Liver (tissue), 8 donors: ENCODE measurements at regions not wholly inside any gene's neighbourhood (a gene's known extent, or its start where the extent isn't known, plus 50 kb on each side); places are given as distances from the start of the nearest gene placed in this dataset.

Experiments used
- DNase-seq: peaks from one replicate; pipeline ENCODE4 v3.0.0-alpha.2; 2017; ENCODE audit warnings: low spot score
- H3K27ac ChIP-seq, 2 donors: one replicate each; pipeline ENCODE4 v1.7.0; 2013; ENCODE audit warnings: inconsistent platforms in 2 of 2, low read length in 2 of 2, control low read depth in 1 of 2, low read depth in 1 of 2, mild to moderate bottlenecking in 1 of 2
- H3K27me3 ChIP-seq, 4 donors: one replicate each; pipeline versions ENCODE4 v1.6.1 to v1.7.0; 2013; ENCODE audit warnings: low read length in 3 of 4, inconsistent platforms in 1 of 4, mild to moderate bottlenecking in 1 of 4, moderate library complexity in 1 of 4; ENCODE audit not compliant: control insufficient read depth in 4 of 4, insufficient read depth in 4 of 4
- H3K36me3 ChIP-seq, 4 donors: one replicate each; pipeline versions ENCODE4 v1.6.1 to v1.7.0; 2013; ENCODE audit warnings: low read length in 3 of 4, mild to moderate bottlenecking in 3 of 4, low read depth in 1 of 4, moderate library complexity in 1 of 4; ENCODE audit not compliant: control insufficient read depth in 4 of 4, insufficient read depth in 3 of 4
- H3K4me1 ChIP-seq, 4 donors: one replicate each; pipeline versions ENCODE4 v1.6.1 to v1.7.0; 2013; ENCODE audit warnings: low read length in 3 of 4, mild to moderate bottlenecking in 3 of 4, moderate library complexity in 1 of 4; ENCODE audit not compliant: control insufficient read depth in 4 of 4, insufficient read depth in 4 of 4
- H3K4me3 ChIP-seq, 3 donors: one replicate each; pipeline versions ENCODE4 v1.6.1 to v1.7.0; 2013; ENCODE audit warnings: low read length in 3 of 3, control low read depth in 1 of 3, low read depth in 1 of 3, mild to moderate bottlenecking in 1 of 3
- H3K9ac ChIP-seq, 2 donors: one replicate each; pipeline ENCODE4 v1.7.0; 2013; ENCODE audit warnings: low read length in 2 of 2, mild to moderate bottlenecking in 2 of 2, moderate library complexity in 2 of 2, control low read depth in 1 of 2, low read depth in 1 of 2
- H3K9me3 ChIP-seq, 4 donors: one replicate each; pipeline versions ENCODE4 v1.6.1 to v1.7.0; 2013; ENCODE audit warnings: low read length in 3 of 4; ENCODE audit not compliant: control insufficient read depth in 4 of 4
- EGR1 ChIP-seq, 2 donors: IDR thresholded peaks; 2 replicates each; pipeline ENCODE4 v1.6.1; 2016 to 2018; ENCODE audit warnings: antibody characterized with exemption in 2 of 2, low read depth in 2 of 2
- FOXA1 ChIP-seq: IDR thresholded peaks from 2 replicates; pipeline ENCODE4 v1.6.1; 2016; ENCODE audit warnings: antibody characterized with exemption
- FOXA2 ChIP-seq: IDR thresholded peaks from 2 replicates; pipeline ENCODE4 v1.6.1; 2016; ENCODE audit warnings: antibody characterized with exemption
- GABPA ChIP-seq, 2 donors: IDR thresholded peaks in 1 of 2; conservative IDR thresholded peaks in 1 of 2; 2 replicates each; pipeline ENCODE4 v1.6.1; 2016; ENCODE audit warnings: antibody characterized with exemption in 2 of 2, mild to moderate bottlenecking in 1 of 2, moderate library complexity in 1 of 2
- HNF4A ChIP-seq, 2 donors: conservative IDR thresholded peaks; 2 replicates each; pipeline ENCODE4 v1.6.1; 2016; ENCODE audit warnings: antibody characterized with exemption in 2 of 2, mild to moderate bottlenecking in 2 of 2
- HNF4G ChIP-seq: IDR thresholded peaks from 2 replicates; pipeline ENCODE4 v1.6.1; 2016; ENCODE audit warnings: antibody characterized with exemption
- JUND ChIP-seq, 2 donors: IDR thresholded peaks; 2 replicates each; pipeline ENCODE4 v1.6.1; 2016; ENCODE audit warnings: antibody characterized with exemption in 2 of 2
- NR2F2 ChIP-seq: IDR thresholded peaks from 2 replicates; pipeline ENCODE4 v1.6.1; 2016; ENCODE audit warnings: antibody characterized with exemption
- RAD21 ChIP-seq, 2 donors: IDR thresholded peaks; 2 replicates each; pipeline ENCODE4 v1.6.1; 2016; ENCODE audit warnings: antibody characterized with exemption in 2 of 2, mild to moderate bottlenecking in 2 of 2
- RXRA ChIP-seq, 2 donors: IDR thresholded peaks; 2 replicates each; pipeline ENCODE4 v1.6.1; 2017 to 2018; ENCODE audit warnings: antibody characterized with exemption in 2 of 2, mild to moderate bottlenecking in 1 of 2
- SP1 ChIP-seq: IDR thresholded peaks from 2 replicates; pipeline ENCODE4 v1.6.1; 2018; ENCODE audit warnings: antibody characterized with exemption, mild to moderate bottlenecking
- TAF1 ChIP-seq: conservative IDR thresholded peaks from 2 replicates; pipeline ENCODE4 v1.6.1; 2016; ENCODE audit warnings: antibody characterized with exemption, mild to moderate bottlenecking
- YY1 ChIP-seq: IDR thresholded peaks from 2 replicates; pipeline ENCODE4 v1.6.1; 2016; ENCODE audit warnings: antibody characterized with exemption, mild to moderate bottlenecking
- WGBS: extraction: QIAGEN DNeasy Blood & Tissue Kit; methylation state at CpG from one replicate; pipeline ENCODE4 v1.1.7; 2013; 5-methylcytosine and 5-hydroxymethylcytosine counted together
- TF ChIP-seq, protein P1 (sequence below): fragments of 150-350 bp; IDR thresholded peaks from 2 replicates; pipeline ENCODE4 v1.5.1; 2017; ENCODE audit warnings: improper control_type of control experiment, low read depth, low read length; ENCODE audit not compliant: missing input control
- TF ChIP-seq, protein P2 (sequence below): IDR thresholded peaks from 2 replicates; pipeline ENCODE4 v1.6.1; 2016; ENCODE audit warnings: antibody characterized with exemption
- TF ChIP-seq, protein P3 (sequence below): IDR thresholded peaks from 2 replicates; pipeline ENCODE4 v1.6.1; 2016; ENCODE audit warnings: antibody characterized with exemption, mild to moderate bottlenecking
- TF ChIP-seq, protein P4 (sequence below): IDR thresholded peaks from 2 replicates; pipeline ENCODE4 v1.6.1; 2016; ENCODE audit warnings: antibody characterized with exemption
- TF ChIP-seq, protein P5 (sequence below): IDR thresholded peaks from 2 replicates; pipeline ENCODE4 v1.6.1; 2016; ENCODE audit warnings: antibody characterized with exemption
- donor health status: healthy.
- donor health status: healthy.
- donor health status: healthy.
- donor health status: healthy.
- donor health status: healthy.

DNA sequence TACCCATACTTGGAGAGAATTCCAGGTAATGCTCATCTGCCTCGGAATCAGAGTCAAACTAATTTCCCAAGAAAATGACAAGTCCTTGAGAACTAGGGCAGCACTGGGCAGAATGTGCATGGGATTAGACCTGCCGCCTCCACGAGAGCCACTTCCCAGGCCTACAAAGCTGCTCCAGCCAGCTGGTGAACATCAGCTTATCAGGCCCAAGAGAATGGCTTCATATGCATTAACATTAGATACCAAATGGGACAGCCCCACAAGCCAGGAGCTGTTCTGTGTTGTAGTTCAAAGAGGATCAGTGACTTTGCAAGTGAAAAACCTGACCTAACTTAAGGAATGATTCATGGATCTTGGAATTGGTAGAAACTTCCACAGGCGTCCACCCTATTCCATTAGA lies 203.3 kb downstream of the CYLD start:
- no peak overlapping the region for H3K9ac ChIP-seq
- no peak for TF ChIP-seq HNF4G
- TF ChIP-seq, protein P1, sequence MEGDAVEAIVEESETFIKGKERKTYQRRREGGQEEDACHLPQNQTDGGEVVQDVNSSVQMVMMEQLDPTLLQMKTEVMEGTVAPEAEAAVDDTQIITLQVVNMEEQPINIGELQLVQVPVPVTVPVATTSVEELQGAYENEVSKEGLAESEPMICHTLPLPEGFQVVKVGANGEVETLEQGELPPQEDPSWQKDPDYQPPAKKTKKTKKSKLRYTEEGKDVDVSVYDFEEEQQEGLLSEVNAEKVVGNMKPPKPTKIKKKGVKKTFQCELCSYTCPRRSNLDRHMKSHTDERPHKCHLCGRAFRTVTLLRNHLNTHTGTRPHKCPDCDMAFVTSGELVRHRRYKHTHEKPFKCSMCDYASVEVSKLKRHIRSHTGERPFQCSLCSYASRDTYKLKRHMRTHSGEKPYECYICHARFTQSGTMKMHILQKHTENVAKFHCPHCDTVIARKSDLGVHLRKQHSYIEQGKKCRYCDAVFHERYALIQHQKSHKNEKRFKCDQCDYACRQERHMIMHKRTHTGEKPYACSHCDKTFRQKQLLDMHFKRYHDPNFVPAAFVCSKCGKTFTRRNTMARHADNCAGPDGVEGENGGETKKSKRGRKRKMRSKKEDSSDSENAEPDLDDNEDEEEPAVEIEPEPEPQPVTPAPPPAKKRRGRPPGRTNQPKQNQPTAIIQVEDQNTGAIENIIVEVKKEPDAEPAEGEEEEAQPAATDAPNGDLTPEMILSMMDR: no peak
- no peak for TF ChIP-seq NR2F2
- no peak for TF ChIP-seq SP1
- no peak for TF ChIP-seq GABPA (IDR thresholded peaks at IDR 0.05 in 1 of 2, conservative IDR thresholded peaks at IDR 0.05 in 1 of 2)
- TF ChIP-seq, protein P2, sequence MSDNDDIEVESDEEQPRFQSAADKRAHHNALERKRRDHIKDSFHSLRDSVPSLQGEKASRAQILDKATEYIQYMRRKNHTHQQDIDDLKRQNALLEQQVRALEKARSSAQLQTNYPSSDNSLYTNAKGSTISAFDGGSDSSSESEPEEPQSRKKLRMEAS: no peak
- no peak for TF ChIP-seq YY1
- TF ChIP-seq, protein P3, sequence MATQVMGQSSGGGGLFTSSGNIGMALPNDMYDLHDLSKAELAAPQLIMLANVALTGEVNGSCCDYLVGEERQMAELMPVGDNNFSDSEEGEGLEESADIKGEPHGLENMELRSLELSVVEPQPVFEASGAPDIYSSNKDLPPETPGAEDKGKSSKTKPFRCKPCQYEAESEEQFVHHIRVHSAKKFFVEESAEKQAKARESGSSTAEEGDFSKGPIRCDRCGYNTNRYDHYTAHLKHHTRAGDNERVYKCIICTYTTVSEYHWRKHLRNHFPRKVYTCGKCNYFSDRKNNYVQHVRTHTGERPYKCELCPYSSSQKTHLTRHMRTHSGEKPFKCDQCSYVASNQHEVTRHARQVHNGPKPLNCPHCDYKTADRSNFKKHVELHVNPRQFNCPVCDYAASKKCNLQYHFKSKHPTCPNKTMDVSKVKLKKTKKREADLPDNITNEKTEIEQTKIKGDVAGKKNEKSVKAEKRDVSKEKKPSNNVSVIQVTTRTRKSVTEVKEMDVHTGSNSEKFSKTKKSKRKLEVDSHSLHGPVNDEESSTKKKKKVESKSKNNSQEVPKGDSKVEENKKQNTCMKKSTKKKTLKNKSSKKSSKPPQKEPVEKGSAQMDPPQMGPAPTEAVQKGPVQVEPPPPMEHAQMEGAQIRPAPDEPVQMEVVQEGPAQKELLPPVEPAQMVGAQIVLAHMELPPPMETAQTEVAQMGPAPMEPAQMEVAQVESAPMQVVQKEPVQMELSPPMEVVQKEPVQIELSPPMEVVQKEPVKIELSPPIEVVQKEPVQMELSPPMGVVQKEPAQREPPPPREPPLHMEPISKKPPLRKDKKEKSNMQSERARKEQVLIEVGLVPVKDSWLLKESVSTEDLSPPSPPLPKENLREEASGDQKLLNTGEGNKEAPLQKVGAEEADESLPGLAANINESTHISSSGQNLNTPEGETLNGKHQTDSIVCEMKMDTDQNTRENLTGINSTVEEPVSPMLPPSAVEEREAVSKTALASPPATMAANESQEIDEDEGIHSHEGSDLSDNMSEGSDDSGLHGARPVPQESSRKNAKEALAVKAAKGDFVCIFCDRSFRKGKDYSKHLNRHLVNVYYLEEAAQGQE: no peak
- no peak for TF ChIP-seq EGR1 (IDR thresholded peaks at IDR 0.05; ENCODE audit: low read depth in 2 of 2)
- no peak for TF ChIP-seq TAF1
- no peak for TF ChIP-seq FOXA1
- TF ChIP-seq, protein P4, sequence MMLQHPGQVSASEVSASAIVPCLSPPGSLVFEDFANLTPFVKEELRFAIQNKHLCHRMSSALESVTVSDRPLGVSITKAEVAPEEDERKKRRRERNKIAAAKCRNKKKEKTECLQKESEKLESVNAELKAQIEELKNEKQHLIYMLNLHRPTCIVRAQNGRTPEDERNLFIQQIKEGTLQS: no peak
- no peak for TF ChIP-seq RXRA (IDR thresholded peaks at IDR 0.05)
- no peak for TF ChIP-seq JUND (IDR thresholded peaks at IDR 0.05)
- TF ChIP-seq, protein P5, sequence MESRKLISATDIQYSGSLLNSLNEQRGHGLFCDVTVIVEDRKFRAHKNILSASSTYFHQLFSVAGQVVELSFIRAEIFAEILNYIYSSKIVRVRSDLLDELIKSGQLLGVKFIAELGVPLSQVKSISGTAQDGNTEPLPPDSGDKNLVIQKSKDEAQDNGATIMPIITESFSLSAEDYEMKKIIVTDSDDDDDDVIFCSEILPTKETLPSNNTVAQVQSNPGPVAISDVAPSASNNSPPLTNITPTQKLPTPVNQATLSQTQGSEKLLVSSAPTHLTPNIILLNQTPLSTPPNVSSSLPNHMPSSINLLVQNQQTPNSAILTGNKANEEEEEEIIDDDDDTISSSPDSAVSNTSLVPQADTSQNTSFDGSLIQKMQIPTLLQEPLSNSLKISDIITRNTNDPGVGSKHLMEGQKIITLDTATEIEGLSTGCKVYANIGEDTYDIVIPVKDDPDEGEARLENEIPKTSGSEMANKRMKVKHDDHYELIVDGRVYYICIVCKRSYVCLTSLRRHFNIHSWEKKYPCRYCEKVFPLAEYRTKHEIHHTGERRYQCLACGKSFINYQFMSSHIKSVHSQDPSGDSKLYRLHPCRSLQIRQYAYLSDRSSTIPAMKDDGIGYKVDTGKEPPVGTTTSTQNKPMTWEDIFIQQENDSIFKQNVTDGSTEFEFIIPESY: no peak
- TF ChIP-seq FOXA2: no peak
- TF ChIP-seq HNF4A (conservative IDR thresholded peaks at IDR 0.05): no peak
- TF ChIP-seq RAD21 (IDR thresholded peaks at IDR 0.05): no peak
- H3K4me3 ChIP-seq: no peak overlapping the region
- H3K27ac ChIP-seq: no peak overlapping the region
- no peaks in the 10 kb centered on the region for H3K9me3 ChIP-seq
- no peaks in the 10 kb centered on the region for H3K4me1 ChIP-seq
- no peaks in the 10 kb centered on the region for H3K27me3 ChIP-seq
- H3K36me3 ChIP-seq: no peaks in the 10 kb centered on the region
- no peak for DNase-seq
- 88% methylated on average over 4 of the region's 4 CpGs for WGBS

DNA sequence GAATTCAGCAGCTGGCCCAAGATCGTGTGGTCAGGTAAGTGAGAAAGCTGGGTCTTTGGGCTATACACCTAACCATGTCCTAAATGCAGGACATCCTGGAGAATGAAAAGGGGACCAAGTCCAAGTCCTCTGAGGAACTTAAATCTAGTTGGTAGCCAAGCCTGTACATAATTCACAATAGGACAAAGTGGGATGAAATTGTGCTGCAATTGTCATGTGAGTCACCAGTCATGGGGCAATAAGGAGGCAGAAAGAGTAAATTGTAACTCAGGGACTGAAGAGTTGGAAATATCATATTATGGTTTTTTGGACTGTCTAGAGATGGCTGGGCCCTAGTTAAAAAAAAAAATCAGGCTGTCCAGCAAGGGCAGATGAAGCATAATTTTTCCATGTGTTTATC lies 202.6 kb downstream of the CYLD start:
- Histone ChIP-seq H3K9ac (no peak overlapping the region), H3K4me1 (no peaks in the 10 kb centered on the region), H3K4me3 (no peak overlapping the region), H3K36me3 (no peaks in the 10 kb centered on the region), H3K27ac (no peak overlapping the region), H3K27me3 (no peaks in the 10 kb centered on the region), H3K9me3 (no peaks in the 10 kb centered on the region)
- TF ChIP-seq EGR1 (IDR thresholded peaks at IDR 0.05; ENCODE audit: low read depth in 2 of 2) (no peak), RXRA (IDR thresholded peaks at IDR 0.05) (no peak), YY1 (no peak), GABPA (IDR thresholded peaks at IDR 0.05 in 1 of 2, conservative IDR thresholded peaks at IDR 0.05 in 1 of 2) (no peak), RAD21 (IDR thresholded peaks at IDR 0.05) (no peak), JUND (IDR thresholded peaks at IDR 0.05) (no peak)
- TF ChIP-seq, protein P5: no peak
- TF ChIP-seq, protein P2: no peak
- TF ChIP-seq, protein P1: no peak
- DNase-seq: no peak
- WGBS: 79% methylated on average over 1 of the region's 1 CpG
